HEK293 (cell line): ENCODE measurements at regions not wholly inside any gene's neighbourhood (a gene's known extent, or its start where the extent isn't known, plus 50 kb on each side); places are given as distances from the start of the nearest gene placed in this dataset.

Experiments
- BCL11A ChIP-seq: fragments of 450-650 bp; formaldehyde crosslinking; IDR thresholded peaks from 2 replicates; pipeline ENCODE4 v1.5.1; 2016; ENCODE audit warnings: low read depth, missing biosample characterization, missing genetic modification characterization
- CTCF ChIP-seq: fragments of 450-650 bp; formaldehyde crosslinking; IDR thresholded peaks from 2 replicates; pipeline ENCODE4 v1.5.1; 2016; ENCODE audit warnings: missing biosample characterization, missing genetic modification characterization
- GLI2 ChIP-seq: fragments of 450-650 bp; formaldehyde crosslinking; IDR thresholded peaks from 2 replicates; pipeline ENCODE4; 2017; ENCODE audit warnings: missing biosample characterization, missing genetic modification characterization, low read depth, borderline replicate concordance
- PBX3 ChIP-seq: sonication (generic); formaldehyde crosslinking; IDR thresholded peaks from 2 replicates; pipeline ENCODE4 v1.8.1; 2022; ENCODE audit warnings: mild to moderate bottlenecking, moderate library complexity, missing genetic modification reagents
- PRDM6 ChIP-seq: fragments of 450-650 bp; formaldehyde crosslinking; IDR thresholded peaks from 2 replicates; pipeline ENCODE4 v1.5.1; 2017; ENCODE audit warnings: missing biosample characterization, missing genetic modification characterization
- ZBTB21 ChIP-seq: fragments of 450-650 bp; formaldehyde crosslinking; IDR thresholded peaks from 2 replicates; pipeline ENCODE4 v1.5.1; 2017; ENCODE audit warnings: missing biosample characterization, missing genetic modification characterization
- ZNF121 ChIP-seq: fragments of 450-650 bp; formaldehyde crosslinking; IDR thresholded peaks from 2 replicates; pipeline ENCODE4 v1.5.1; 2016; ENCODE audit warnings: missing biosample characterization, missing genetic modification characterization
- ZNF174 ChIP-seq: fragments of 450-650 bp; formaldehyde crosslinking; IDR thresholded peaks from 2 replicates; pipeline ENCODE4 v1.5.0; 2017; ENCODE audit warnings: missing biosample characterization, mild to moderate bottlenecking, missing genetic modification characterization
- ZNF521 ChIP-seq: fragments of 450-650 bp; formaldehyde crosslinking; IDR thresholded peaks from 2 replicates; pipeline ENCODE4 v1.5.1; 2017; ENCODE audit warnings: missing biosample characterization, mild to moderate bottlenecking, missing genetic modification characterization

- no peak for TF ChIP-seq ZNF174 (tag by site-specific recombination)
- TF ChIP-seq ZNF121 (tag by site-specific recombination): no peak
- TF ChIP-seq BCL11A: no peak
- no peak for TF ChIP-seq ZBTB21 (tag by site-specific recombination)
- TF ChIP-seq PBX3 (CRISPR knock-in tag): no peak
- no peak for TF ChIP-seq CTCF
- TF ChIP-seq PRDM6: no peak
- TF ChIP-seq ZNF521 (tag by site-specific recombination): no peak
- no peak for TF ChIP-seq GLI2 (tag by site-specific recombination)
Measured at GRCh38 chr12:127113945-127114344, 1153.0 kb upstream of the TMEM132C start.
